OCI-LY7 (cell line): ENCODE measurements at regions not wholly inside any gene's neighbourhood (a gene's known extent, or its start where the extent isn't known, plus 50 kb on each side); places are given as distances from the start of the nearest gene placed in this dataset.

Experiments
- BruUV-seq: library from RNA; stranded (reverse); fragments of 400-500 nt; replicated peaks from 2 replicates; lab custom pipeline; 2021; lab: Mats Ljungman, UMichigan
- CTCF ChIA-PET: fragments of 300-600 bp; sonication (Branson Sonifier 250); formaldehyde crosslinking; loops from one replicate; lab custom pipeline; 2022; ENCODE audit warnings: antibody characterized with exemption; ENCODE audit not compliant: unreplicated experiment; lab: Charles Lee
- POLR2A ChIA-PET: fragments of 300-600 bp; sonication (Branson Sonifier 250); formaldehyde crosslinking; loops from one replicate; lab custom pipeline; 2022; ENCODE audit warnings: antibody characterized with exemption; lab: Charles Lee
- DNase-seq: peaks from one replicate; pipeline ENCODE4 v3.0.0-alpha.2; 2015; ENCODE audit warnings: low spot score
- H2AFZ ChIP-seq: fragments of 200-600 bp; sonication (generic), shearing (Covaris generic); 2 replicates; pipeline ENCODE4 v1.6.1; 2014; ENCODE audit warnings: mild to moderate bottlenecking, antibody characterized with exemption, low read length, moderate library complexity
- H3K27ac ChIP-seq: fragments of 200-600 bp; sonication (generic); 2 replicates; pipeline ENCODE4 v1.5.1; 2014; ENCODE audit warnings: mixed run types, low read depth, mild to moderate bottlenecking, moderate library complexity, low read length, inconsistent platforms; ENCODE audit not compliant: poor library complexity, severe bottlenecking
- H3K36me3 ChIP-seq: fragments of 200-600 bp; sonication (generic); 2 replicates; pipeline ENCODE4 v1.6.1; 2014; ENCODE audit warnings: mild to moderate bottlenecking, antibody characterized with exemption, low read length, moderate library complexity, mixed read lengths; ENCODE audit not compliant: insufficient read depth
- H3K4me1 ChIP-seq: fragments of 200-600 bp; sonication (generic); 2 replicates; pipeline ENCODE4 v1.5.1; 2014; ENCODE audit warnings: mild to moderate bottlenecking, low read length; ENCODE audit not compliant: insufficient read depth, poor library complexity, severe bottlenecking
- H3K4me2 ChIP-seq: fragments of 200-600 bp; sonication (generic); 2 replicates; pipeline ENCODE4 v1.6.1; 2014; ENCODE audit warnings: mild to moderate bottlenecking, low read length
- H3K4me3 ChIP-seq: fragments of 200-600 bp; sonication (generic); 2 replicates; pipeline ENCODE4 v1.5.1; 2014; ENCODE audit warnings: mild to moderate bottlenecking, low read depth, low read length; ENCODE audit not compliant: poor library complexity, severe bottlenecking
- H3K79me2 ChIP-seq: fragments of 200-600 bp; sonication (generic); 2 replicates; pipeline ENCODE4 v1.6.1; 2016; ENCODE audit warnings: low read depth, mild to moderate bottlenecking, low read length, moderate library complexity, mixed read lengths; ENCODE audit not compliant: insufficient read depth
- H3K9me2 ChIP-seq: fragments of 200-600 bp; sonication (generic); 2 replicates; pipeline ENCODE4 v1.6.1; 2016; ENCODE audit warnings: mild to moderate bottlenecking, low read length, mixed read lengths; ENCODE audit not compliant: insufficient read depth
- H3K9me3 ChIP-seq: fragments of 200-600 bp; sonication (generic); 2 replicates; pipeline ENCODE4 v1.6.1; 2014; ENCODE audit warnings: mild to moderate bottlenecking, mixed run types, low read length, mixed read lengths
- H4K20me1 ChIP-seq: fragments of 200-600 bp; sonication (generic); 2 replicates; pipeline ENCODE4 v1.6.1; 2014; ENCODE audit warnings: mild to moderate bottlenecking, antibody characterized with exemption, low read length, moderate library complexity, mixed read lengths; ENCODE audit not compliant: insufficient read depth
- EZH2phosphoT487 ChIP-seq: fragments of 200-600 bp; sonication (generic); IDR thresholded peaks from 2 replicates; pipeline ENCODE4 v1.6.1; 2018; ENCODE audit warnings: low read depth, borderline replicate concordance, mild to moderate bottlenecking, mixed run types, antibody characterized with exemption, low read length, moderate library complexity, mixed read lengths
- intact Hi-C: fragments of 100-400 bp; cut with micrococcal nuclease; formaldehyde crosslinking; loops from one replicate; pipeline ENCODE4 v1.10.0; 2022; ENCODE audit not compliant: unreplicated experiment
- TF ChIP-seq, protein P1 (sequence below): fragments of 200-600 bp; sonication (generic); conservative IDR thresholded peaks from 2 replicates; pipeline ENCODE4 v1.5.1; 2014; ENCODE audit warnings: mild to moderate bottlenecking, antibody characterized with exemption, low read length, moderate library complexity, mixed read lengths

- H3K4me1 ChIP-seq, result peaks cover 23% of the 10 kb centered on the region
- H3K27ac ChIP-seq, result no peak overlapping the region
- H3K4me2 ChIP-seq, result no peak overlapping the region
- no peak for DNase-seq
- intact Hi-C loops, result no loop called here
- H3K9me2 ChIP-seq, result no peaks in the 10 kb centered on the region
- no peaks in the 10 kb centered on the region for H3K79me2 ChIP-seq
- BruUV-seq, result no TSS peak
- H3K9me3 ChIP-seq, result no peaks in the 10 kb centered on the region
- H3K36me3 ChIP-seq, result no peaks in the 10 kb centered on the region
- ChIA-PET CTCF (interaction anchor here (0.5 kb wide), 1 partner anchor 1199 kb away, joined by 3 read pairs; no protein-coding TSS in a partner anchor), POLR2A (no interaction called here)
- no peak overlapping the region for H2AFZ ChIP-seq
- no peak overlapping the region for H3K4me3 ChIP-seq
- TF ChIP-seq EZH2phosphoT487, result no peak
- TF ChIP-seq, protein P1, sequence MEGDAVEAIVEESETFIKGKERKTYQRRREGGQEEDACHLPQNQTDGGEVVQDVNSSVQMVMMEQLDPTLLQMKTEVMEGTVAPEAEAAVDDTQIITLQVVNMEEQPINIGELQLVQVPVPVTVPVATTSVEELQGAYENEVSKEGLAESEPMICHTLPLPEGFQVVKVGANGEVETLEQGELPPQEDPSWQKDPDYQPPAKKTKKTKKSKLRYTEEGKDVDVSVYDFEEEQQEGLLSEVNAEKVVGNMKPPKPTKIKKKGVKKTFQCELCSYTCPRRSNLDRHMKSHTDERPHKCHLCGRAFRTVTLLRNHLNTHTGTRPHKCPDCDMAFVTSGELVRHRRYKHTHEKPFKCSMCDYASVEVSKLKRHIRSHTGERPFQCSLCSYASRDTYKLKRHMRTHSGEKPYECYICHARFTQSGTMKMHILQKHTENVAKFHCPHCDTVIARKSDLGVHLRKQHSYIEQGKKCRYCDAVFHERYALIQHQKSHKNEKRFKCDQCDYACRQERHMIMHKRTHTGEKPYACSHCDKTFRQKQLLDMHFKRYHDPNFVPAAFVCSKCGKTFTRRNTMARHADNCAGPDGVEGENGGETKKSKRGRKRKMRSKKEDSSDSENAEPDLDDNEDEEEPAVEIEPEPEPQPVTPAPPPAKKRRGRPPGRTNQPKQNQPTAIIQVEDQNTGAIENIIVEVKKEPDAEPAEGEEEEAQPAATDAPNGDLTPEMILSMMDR, result no peak
- no peaks in the 10 kb centered on the region for H4K20me1 ChIP-seq
Observed at GRCh38 chr9:91040371-91041215, 239.0 kb downstream of the SYK start.

DNA sequence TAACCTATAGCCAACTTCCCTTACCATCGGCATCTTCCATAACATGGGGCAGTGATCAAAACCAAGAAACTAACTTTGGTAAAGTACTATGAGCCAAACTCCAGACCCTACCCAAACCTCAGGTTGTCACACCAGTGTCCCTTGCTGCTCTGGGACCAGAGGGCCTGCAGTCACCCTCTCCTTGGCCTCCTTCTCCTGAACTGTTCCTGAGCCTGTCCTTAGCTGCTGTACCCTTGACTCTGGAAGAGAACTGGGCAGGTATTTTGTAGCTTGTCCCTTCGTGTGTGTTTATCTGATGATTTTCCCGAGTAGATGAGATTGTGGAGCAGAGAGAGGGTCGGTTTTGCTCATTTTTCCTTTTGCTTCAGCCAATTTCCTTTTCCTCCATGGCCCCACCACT is 240.4 kb downstream of the SYK start:
- Histone ChIP-seq H3K9me2 (no peaks in the 10 kb centered on the region), H4K20me1 (no peaks in the 10 kb centered on the region), H3K4me1 (peaks cover 9% of the 10 kb centered on the region), H3K36me3 (no peaks in the 10 kb centered on the region), H3K27ac (no peak overlapping the region), H2AFZ (no peak overlapping the region), H3K79me2 (no peaks in the 10 kb centered on the region), H3K4me2 (no peak overlapping the region), H3K4me3 (no peak overlapping the region), H3K9me3 (no peaks in the 10 kb centered on the region)
- intact Hi-C loops, result no loop called here
- no peak for DNase-seq
- TF ChIP-seq, protein P1, result no peak
- TF ChIP-seq EZH2phosphoT487, result no peak
- POLR2A ChIA-PET, result interaction anchor here (1.3 kb wide), 1 partner anchor 7 kb away, joined by 4 read pairs; no protein-coding TSS in a partner anchor
- no TSS peak for BruUV-seq
- CTCF ChIA-PET, result interaction anchor here (0.6 kb wide), 1 partner anchor 118 kb away, joined by 3 read pairs; no protein-coding TSS in a partner anchor

GRCh38 chr9:91042541-91042940 is 240.9 kb downstream of the SYK start:
- intact Hi-C loops, result no loop called here
- Histone ChIP-seq H3K9me3 (no peaks in the 10 kb centered on the region), H2AFZ (no peak overlapping the region), H3K4me3 (no peak overlapping the region), H3K36me3 (no peaks in the 10 kb centered on the region), H3K4me2 (no peak overlapping the region), H3K79me2 (no peaks in the 10 kb centered on the region), H3K4me1 (peaks cover 4% of the 10 kb centered on the region), H3K9me2 (no peaks in the 10 kb centered on the region), H3K27ac (no peak overlapping the region), H4K20me1 (no peaks in the 10 kb centered on the region)
- no TSS peak for BruUV-seq
- no peak for DNase-seq
- ChIA-PET POLR2A (interaction anchor here (1.3 kb wide), 1 partner anchor 8 kb away, joined by 4 read pairs; no protein-coding TSS in a partner anchor), CTCF (interaction anchor here (0.6 kb wide), 1 partner anchor 119 kb away, joined by 3 read pairs; no protein-coding TSS in a partner anchor)
- no peak for TF ChIP-seq EZH2phosphoT487
- TF ChIP-seq, protein P1, result no peak
